ENCODE measurements at regions not wholly inside any gene's neighbourhood (a gene's known extent, or its start where the extent isn't known, plus 50 kb on each side); places are given as distances from the start of the nearest gene placed in this dataset.

GRCh38 chr6:48472091-48472490, 361.1 kb upstream of the PTCHD4 start:
- no peak for DNase-seq
- no peaks in the 10 kb centered on the region for H3K36me3 ChIP-seq
- TF ChIP-seq, protein P1, sequence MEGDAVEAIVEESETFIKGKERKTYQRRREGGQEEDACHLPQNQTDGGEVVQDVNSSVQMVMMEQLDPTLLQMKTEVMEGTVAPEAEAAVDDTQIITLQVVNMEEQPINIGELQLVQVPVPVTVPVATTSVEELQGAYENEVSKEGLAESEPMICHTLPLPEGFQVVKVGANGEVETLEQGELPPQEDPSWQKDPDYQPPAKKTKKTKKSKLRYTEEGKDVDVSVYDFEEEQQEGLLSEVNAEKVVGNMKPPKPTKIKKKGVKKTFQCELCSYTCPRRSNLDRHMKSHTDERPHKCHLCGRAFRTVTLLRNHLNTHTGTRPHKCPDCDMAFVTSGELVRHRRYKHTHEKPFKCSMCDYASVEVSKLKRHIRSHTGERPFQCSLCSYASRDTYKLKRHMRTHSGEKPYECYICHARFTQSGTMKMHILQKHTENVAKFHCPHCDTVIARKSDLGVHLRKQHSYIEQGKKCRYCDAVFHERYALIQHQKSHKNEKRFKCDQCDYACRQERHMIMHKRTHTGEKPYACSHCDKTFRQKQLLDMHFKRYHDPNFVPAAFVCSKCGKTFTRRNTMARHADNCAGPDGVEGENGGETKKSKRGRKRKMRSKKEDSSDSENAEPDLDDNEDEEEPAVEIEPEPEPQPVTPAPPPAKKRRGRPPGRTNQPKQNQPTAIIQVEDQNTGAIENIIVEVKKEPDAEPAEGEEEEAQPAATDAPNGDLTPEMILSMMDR (IDR thresholded peaks at IDR 0.05), result no peak
- H3K9me3 ChIP-seq, result no peaks in the 10 kb centered on the region
- H3K9ac ChIP-seq (ENCODE audit: low read depth in 2 of 2, low read length in 2 of 2), result no peak overlapping the region
- intact Hi-C loops (cut with DNase I), result no loop called here
- no peak overlapping the region for H3K4me3 ChIP-seq
- no peak overlapping the region for H3K27ac ChIP-seq
- H3K4me1 ChIP-seq, result no peaks in the 10 kb centered on the region
- no peaks in the 10 kb centered on the region for H3K27me3 ChIP-seq

- Histone ChIP-seq H3K9ac (ENCODE audit: low read depth in 2 of 2, low read length in 2 of 2) (no peak overlapping the region), H3K36me3 (no peaks in the 10 kb centered on the region), H3K4me1 (no peaks in the 10 kb centered on the region), H3K4me3 (no peak overlapping the region), H3K27ac (no peak overlapping the region), H3K9me3 (no peaks in the 10 kb centered on the region), H3K27me3 (no peaks in the 10 kb centered on the region)
- DNase-seq, result no peak
- TF ChIP-seq, protein P1 (IDR thresholded peaks at IDR 0.05), result no peak
- intact Hi-C loops (cut with DNase I), result no loop called here
Measured at GRCh38 chr6:48471326-48471725, 360.3 kb upstream of the PTCHD4 start.

GRCh38 chr6:48449002-48449401, 338.0 kb upstream of the PTCHD4 start:
- Histone ChIP-seq H3K27ac (no peak overlapping the region), H3K9me3 (no peaks in the 10 kb centered on the region), H3K36me3 (no peaks in the 10 kb centered on the region), H3K4me1 (no peaks in the 10 kb centered on the region), H3K9ac (ENCODE audit: low read depth in 2 of 2, low read length in 2 of 2) (no peak overlapping the region), H3K27me3 (no peaks in the 10 kb centered on the region), H3K4me3 (no peak overlapping the region)
- TF ChIP-seq, protein P1 (IDR thresholded peaks at IDR 0.05), result no peak
- DNase-seq, result no peak
- intact Hi-C loops (cut with DNase I), result no loop called here

GRCh38 chr6:48447251-48447650, 336.3 kb upstream of the PTCHD4 start:
- TF ChIP-seq, protein P1 (IDR thresholded peaks at IDR 0.05), result no peak
- H3K4me3 ChIP-seq, result no peak overlapping the region
- no peaks in the 10 kb centered on the region for H3K4me1 ChIP-seq
- H3K27ac ChIP-seq, result no peak overlapping the region
- no peaks in the 10 kb centered on the region for H3K27me3 ChIP-seq
- H3K9ac ChIP-seq (ENCODE audit: low read depth in 2 of 2, low read length in 2 of 2), result no peak overlapping the region
- no peaks in the 10 kb centered on the region for H3K9me3 ChIP-seq
- intact Hi-C loops (cut with DNase I), result no loop called here
- no peak for DNase-seq
- no peaks in the 10 kb centered on the region for H3K36me3 ChIP-seq

- H3K4me1 ChIP-seq, result no peaks in the 10 kb centered on the region
- no peak overlapping the region for H3K4me3 ChIP-seq
- H3K36me3 ChIP-seq, result no peaks in the 10 kb centered on the region
- intact Hi-C loops (cut with DNase I), result no loop called here
- no peak for DNase-seq
- TF ChIP-seq, protein P1 (IDR thresholded peaks at IDR 0.05), result no peak
- no peak overlapping the region for H3K9ac ChIP-seq (ENCODE audit: low read depth in 2 of 2, low read length in 2 of 2)
- no peaks in the 10 kb centered on the region for H3K27me3 ChIP-seq
- H3K27ac ChIP-seq, result no peak overlapping the region
- H3K9me3 ChIP-seq, result no peaks in the 10 kb centered on the region
Measured at GRCh38 chr6:48429610-48430009, 318.6 kb upstream of the PTCHD4 start.

DNA sequence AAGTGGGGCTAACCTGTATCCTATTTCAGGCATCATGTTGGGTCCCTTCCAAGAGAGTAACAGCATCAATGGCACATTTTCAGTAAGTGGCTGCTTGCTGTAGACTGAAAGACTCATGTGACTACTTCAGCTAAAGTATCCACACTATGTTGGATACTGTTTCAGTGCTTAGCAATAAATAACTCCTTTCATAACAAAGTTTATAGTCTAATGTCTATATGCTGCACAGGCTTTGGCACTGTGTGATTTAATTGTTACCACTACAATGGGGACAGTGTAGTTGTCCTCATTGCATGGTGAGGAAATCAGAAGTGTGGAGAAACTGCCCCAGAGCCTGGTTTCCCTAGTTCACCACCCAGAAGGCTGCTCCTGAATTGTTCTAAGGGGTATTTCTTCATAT, 318.0 kb upstream of the PTCHD4 start:
- H3K27me3 ChIP-seq, result no peaks in the 10 kb centered on the region
- no peaks in the 10 kb centered on the region for H3K36me3 ChIP-seq
- TF ChIP-seq, protein P1 (IDR thresholded peaks at IDR 0.05), result no peak
- H3K4me1 ChIP-seq, result no peaks in the 10 kb centered on the region
- DNase-seq, result no peak
- H3K27ac ChIP-seq, result no peak overlapping the region
- H3K9me3 ChIP-seq, result no peaks in the 10 kb centered on the region
- intact Hi-C loops (cut with DNase I), result no loop called here
- no peak overlapping the region for H3K9ac ChIP-seq (ENCODE audit: low read depth in 2 of 2, low read length in 2 of 2)
- H3K4me3 ChIP-seq, result no peak overlapping the region

All from colonic mucosa (tissue), 4 donors.